Fibroblast of skin of right quadriceps (primary cell): ENCODE measurements at regions not wholly inside any gene's neighbourhood (a gene's known extent, or its start where the extent isn't known, plus 50 kb on each side); places are given as distances from the start of the nearest gene placed in this dataset.
A peak's percentile ranks its signal among the peaks of the same experiment; 100 is the strongest.

Experiments
- DNase-seq: peaks from one replicate; pipeline ENCODE4 v3.0.0-alpha.2; 2013

GRCh38 chrX:121102101-121102500 is 54.7 kb downstream of the GLUD2 start:
- DNase-seq = no peak

GRCh38 chrX:121103381-121103780 is 56.0 kb downstream of the GLUD2 start:
- peak; percentile 1 for DNase-seq

- DNase-seq = no peak
Measured at GRCh38 chrX:121106484-121107235, 59.2 kb downstream of the GLUD2 start.

GRCh38 chrX:121109986-121110385 is 62.6 kb downstream of the GLUD2 start:
- DNase-seq = no peak

GRCh38 chrX:121110536-121110935 is 63.1 kb downstream of the GLUD2 start:
- no peak for DNase-seq

GRCh38 chrX:121114691-121115090 is 67.3 kb downstream of the GLUD2 start:
- DNase-seq = no peak

- no peak for DNase-seq
Measured at GRCh38 chrX:121120690-121121605, 73.5 kb downstream of the GLUD2 start.

- DNase-seq = no peak
Measured at GRCh38 chrX:121122332-121122731, 74.9 kb downstream of the GLUD2 start.

- DNase-seq = no peak
Measured at GRCh38 chrX:121128925-121129877, 81.8 kb downstream of the GLUD2 start.

GRCh38 chrX:121132675-121133074 is 85.3 kb downstream of the GLUD2 start:
- no peak for DNase-seq

- no peak for DNase-seq
Measured at GRCh38 chrX:121135488-121136207, 88.2 kb downstream of the GLUD2 start.

GRCh38 chrX:121146059-121146628 is 98.7 kb downstream of the GLUD2 start:
- peak; percentile 8 for DNase-seq

- DNase-seq = no peak
Measured at GRCh38 chrX:121150217-121150616, 102.8 kb downstream of the GLUD2 start.

GRCh38 chrX:121151293-121151692 is 103.9 kb downstream of the GLUD2 start:
- no peak for DNase-seq

- no peak for DNase-seq
Measured at GRCh38 chrX:121154858-121155404, 107.5 kb downstream of the GLUD2 start.

GRCh38 chrX:121160987-121161386 is 113.6 kb downstream of the GLUD2 start:
- DNase-seq = peak; percentile 57

GRCh38 chrX:121161501-121161933 is 114.1 kb downstream of the GLUD2 start:
- DNase-seq = no peak

- DNase-seq = no peak
Measured at GRCh38 chrX:121163443-121163842, 116.0 kb downstream of the GLUD2 start.

GRCh38 chrX:121165930-121166359 is 118.5 kb downstream of the GLUD2 start:
- no peak for DNase-seq

- no peak for DNase-seq
Measured at GRCh38 chrX:121169099-121170035, 122.0 kb downstream of the GLUD2 start.
